HepG2 (cell line): ENCODE measurements at regions not wholly inside any gene's neighbourhood (a gene's known extent, or its start where the extent isn't known, plus 50 kb on each side); places are given as distances from the start of the nearest gene placed in this dataset.

Experiments used
- ATAC-seq: fragments of 200-7000 bp; cut with Tn5 transposase; 3 replicates; pipeline ENCODE4 v1.9.1; 2020; ENCODE audit warnings: mild to moderate bottlenecking, moderate library complexity
- BruUV-seq: library from RNA; stranded (reverse); fragments of 400-500 nt; replicated peaks from 2 replicates; lab custom pipeline; 2021; lab: Mats Ljungman, UMichigan
- CTCF ChIA-PET: fragments of 300-600 bp; formaldehyde crosslinking; extraction: SDS; loops from one replicate; lab custom pipeline; 2021; ENCODE audit warnings: low total read pairs, inconsistent platforms, low intra/inter-chr PET ratio; lab: Yijun Ruan, JAX
- POLR2A ChIA-PET: fragments of 350-600 bp; sonication (Branson Sonifier 250); formaldehyde crosslinking; loops from one replicate; lab custom pipeline; 2020; ENCODE audit warnings: antibody characterized with exemption, inconsistent platforms; lab: Yijun Ruan, JAX
- DNase-seq: peaks from one replicate; pipeline ENCODE4 v3.0.0-alpha.2; 2015; ENCODE audit warnings: low spot score
- FAIRE-seq: peaks from 3 replicates; lab custom pipeline; 2011; peaks lifted over from hg19 to GRCh38; lab: Jason Lieb, UNC
- H2AFZ ChIP-seq: one replicate; pipeline ENCODE4 v1.6.1; 2011; ENCODE audit warnings: low read length, inconsistent platforms
- H3K27ac ChIP-seq: fragments of 300-600 bp; 3 replicates; pipeline ENCODE4 v1.8.0; 2011; ENCODE audit warnings: mixed run types, mild to moderate bottlenecking, mixed read lengths, low read length, inconsistent platforms; ENCODE audit not compliant: insufficient read depth; ENCODE audit errors: extremely low read length
- H3K27me3 ChIP-seq, 2 experiments: fragments of 200-600 bp in 1 of 2; 2 replicates in 1 of 2; 3 replicates in 1 of 2; pipeline versions ENCODE4 v1.6.0 to v1.8.0; 2011; ENCODE audit warnings: low read length in 2 of 2, mild to moderate bottlenecking in 2 of 2, moderate library complexity in 2 of 2, inconsistent platforms in 1 of 2; ENCODE audit not compliant: insufficient read depth in 2 of 2, control insufficient read depth in 1 of 2
- H3K36me3 ChIP-seq, 2 experiments: fragments of 200-600 bp in 1 of 2; replicated peaks in 1 of 2; 2 replicates in 1 of 2; 3 replicates in 1 of 2; pipeline versions ENCODE4 v1.5.1 to v1.8.0; 2011; ENCODE audit warnings: low read length in 2 of 2, inconsistent platforms in 1 of 2; ENCODE audit not compliant: insufficient read depth in 2 of 2, control insufficient read depth in 1 of 2
- H3K4me1 ChIP-seq: 2 replicates; pipeline ENCODE4 v1.5.1; 2012; ENCODE audit warnings: low read length, inconsistent platforms; ENCODE audit not compliant: insufficient read depth
- H3K4me2 ChIP-seq: 2 replicates; pipeline ENCODE4 v1.6.0; 2011; ENCODE audit warnings: low read depth, low read length, inconsistent platforms
- H3K4me3 ChIP-seq, 3 experiments: fragments of 200-600 bp in 1 of 3; sonication (generic), shearing (Covaris generic) in 1 of 3; replicated peaks in 1 of 3; 2 replicates each; pipeline ENCODE4 v1.5.1; 2011 to 2016; ENCODE audit warnings: low read length in 3 of 3, inconsistent platforms in 2 of 3, low read depth in 2 of 3, mild to moderate bottlenecking in 2 of 3, control low read depth in 1 of 3, mixed read lengths in 1 of 3; ENCODE audit not compliant: insufficient read depth in 1 of 3
- H3K79me2 ChIP-seq: one replicate; pipeline ENCODE4 v1.6.1; 2011; ENCODE audit warnings: low read length, inconsistent platforms; ENCODE audit not compliant: insufficient read depth
- H3K9ac ChIP-seq: 2 replicates; pipeline ENCODE4 v1.6.0; 2011; ENCODE audit warnings: mild to moderate bottlenecking, low read depth, low read length, inconsistent platforms; ENCODE audit not compliant: insufficient read depth
- H3K9me3 ChIP-seq: 2 replicates; pipeline ENCODE4 v1.5.1; 2012; ENCODE audit warnings: mild to moderate bottlenecking, low read length
- H4K20me1 ChIP-seq: 2 replicates; pipeline ENCODE4 v1.6.0; 2011; ENCODE audit warnings: inconsistent platforms, mild to moderate bottlenecking, low read length, moderate library complexity; ENCODE audit not compliant: insufficient read depth
- ADNP ChIP-seq: sonication (generic); formaldehyde crosslinking; IDR thresholded peaks from 2 replicates; pipeline ENCODE4 v1.4.0; 2020; ENCODE audit warnings: missing genetic modification reagents
- ARHGAP35 ChIP-seq: sonication (generic); formaldehyde crosslinking; IDR thresholded peaks from 2 replicates; pipeline ENCODE4 v1.9.0; 2022; ENCODE audit warnings: mild to moderate bottlenecking, inconsistent platforms, moderate library complexity, missing genetic modification reagents, borderline replicate concordance
- ETV6 ChIP-seq: sonication (generic); formaldehyde crosslinking; conservative IDR thresholded peaks from 2 replicates; pipeline ENCODE4 v1.4.0; 2020; ENCODE audit warnings: missing genetic modification reagents
- NCOA2 ChIP-seq: sonication (generic); formaldehyde crosslinking; IDR thresholded peaks from 2 replicates; pipeline ENCODE4 v1.8.0; 2022; ENCODE audit warnings: inconsistent platforms
- PBX3 ChIP-seq: sonication (generic); formaldehyde crosslinking; IDR thresholded peaks from 2 replicates; pipeline ENCODE4 v1.8.1; 2023; ENCODE audit warnings: missing genetic modification reagents, inconsistent platforms, borderline replicate concordance
- SPEN ChIP-seq: sonication (generic); formaldehyde crosslinking; IDR thresholded peaks from 2 replicates; pipeline ENCODE4 v1.5.1; 2020; ENCODE audit warnings: low read depth, mild to moderate bottlenecking, missing genetic modification reagents
- ZNF558 ChIP-seq: sonication (generic); formaldehyde crosslinking; IDR thresholded peaks from 2 replicates; pipeline ENCODE4 v1.9.0; 2022; ENCODE audit warnings: mild to moderate bottlenecking, missing genetic modification reagents, borderline replicate concordance
- ZNF841 ChIP-seq: sonication (generic); formaldehyde crosslinking; IDR thresholded peaks from 2 replicates; pipeline ENCODE4 v1.8.1; 2023; ENCODE audit warnings: missing genetic modification reagents, borderline replicate concordance
- WGBS: methylation state at CpG from one replicate; pipeline ENCODE4 v1.1.6; 2017; ENCODE audit warnings: low lambda C conversion rate; 5-methylcytosine and 5-hydroxymethylcytosine counted together
- in situ Hi-C: cut with HindIII; loops from 2 replicates; pipeline ENCODE4 v1.10.0; 2017; ENCODE audit warnings: low pct_unique_long_range_greater_than_20kb; ENCODE audit not compliant: extremely low pct_ligation_motif_present
- intact Hi-C: fragments of 100-400 bp; cut with micrococcal nuclease; formaldehyde crosslinking; loops from one replicate; pipeline ENCODE4 v1.10.0; 2022; ENCODE audit not compliant: unreplicated experiment
- TF ChIP-seq, protein P1 (sequence below): sonication (generic); formaldehyde crosslinking; IDR thresholded peaks from 2 replicates; pipeline ENCODE4 v1.8.0; 2022; ENCODE audit warnings: mild to moderate bottlenecking, missing genetic modification reagents, moderate library complexity

- TF ChIP-seq, protein P1, sequence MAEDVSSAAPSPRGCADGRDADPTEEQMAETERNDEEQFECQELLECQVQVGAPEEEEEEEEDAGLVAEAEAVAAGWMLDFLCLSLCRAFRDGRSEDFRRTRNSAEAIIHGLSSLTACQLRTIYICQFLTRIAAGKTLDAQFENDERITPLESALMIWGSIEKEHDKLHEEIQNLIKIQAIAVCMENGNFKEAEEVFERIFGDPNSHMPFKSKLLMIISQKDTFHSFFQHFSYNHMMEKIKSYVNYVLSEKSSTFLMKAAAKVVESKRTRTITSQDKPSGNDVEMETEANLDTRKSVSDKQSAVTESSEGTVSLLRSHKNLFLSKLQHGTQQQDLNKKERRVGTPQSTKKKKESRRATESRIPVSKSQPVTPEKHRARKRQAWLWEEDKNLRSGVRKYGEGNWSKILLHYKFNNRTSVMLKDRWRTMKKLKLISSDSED (CRISPR knock-in tag): no peak
- TF ChIP-seq, all 625 proteins: peak for 0
Measured at GRCh38 chr7:145216866-145217265, 381.0 kb upstream of the TPK1 start (continued).

DNA sequence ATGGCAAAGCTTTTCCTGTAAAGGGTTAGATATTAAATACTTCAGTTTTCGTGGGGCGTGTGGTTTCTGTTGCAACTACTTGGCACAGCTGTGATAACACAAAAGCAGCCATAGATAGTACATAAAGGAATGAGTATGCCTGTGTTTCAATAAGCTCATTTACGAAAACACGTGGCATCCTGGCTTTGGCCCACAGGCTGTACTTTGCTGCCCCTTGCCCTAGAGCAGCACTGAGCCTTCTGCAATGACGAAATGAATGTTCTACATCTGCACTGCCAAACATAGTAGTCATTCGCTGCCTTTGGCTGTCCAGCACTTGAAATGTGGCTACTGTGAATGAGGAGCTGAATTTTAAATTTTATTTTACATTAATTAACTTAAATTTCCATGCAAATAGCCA, 376.2 kb upstream of the TPK1 start:
- no peak overlapping the region for H2AFZ ChIP-seq
- ATAC-seq (no peak), FAIRE-seq (no peak), DNase-seq (no peak)
- H4K20me1 ChIP-seq: no peaks in the 10 kb centered on the region
- in situ Hi-C loops: no loop called here
- intact Hi-C loops: no loop called here
- CTCF ChIA-PET: no interaction called here
- no peak for TF ChIP-seq ZNF558
- no peak for TF ChIP-seq SPEN
- no peak for TF ChIP-seq ARHGAP35
- no peak for TF ChIP-seq PBX3
- no peak for TF ChIP-seq ZNF841 (CRISPR knock-in tag)
- no peak for TF ChIP-seq NCOA2 (CRISPR knock-in tag)
- no peak for TF ChIP-seq ADNP (CRISPR knock-in tag)
- no peak for TF ChIP-seq ETV6 (CRISPR knock-in tag)
- H3K9ac ChIP-seq: no peak overlapping the region
- H3K4me3 ChIP-seq: no peak overlapping the region
- H3K36me3 ChIP-seq: no peaks in the 10 kb centered on the region
- H3K79me2 ChIP-seq: no peaks in the 10 kb centered on the region
- H3K27me3 ChIP-seq: no peaks in the 10 kb centered on the region
- POLR2A ChIA-PET: no interaction called here
- no peaks in the 10 kb centered on the region for H3K4me1 ChIP-seq
- no peak overlapping the region for H3K27ac ChIP-seq
- peaks cover 84% of the 10 kb centered on the region for H3K9me3 ChIP-seq
- BruUV-seq: no TSS peak
- 8% methylated on average over 5 of the region's 6 CpGs for WGBS
- no peak overlapping the region for H3K4me2 ChIP-seq
